ENCODE measurements at regions not wholly inside any gene's neighbourhood (a gene's known extent, or its start where the extent isn't known, plus 50 kb on each side); places are given as distances from the start of the nearest gene placed in this dataset.
"Not testable (repeated sequence)": the region's sequence is repeated elsewhere in the genome, so short reads cannot be mapped to it uniquely, and the experiment has no call there.

- DNase-seq (ENCODE audit: low spot score) (no peak), ATAC-seq (ENCODE audit: low FRiP score) (no peak)
- no peak for TF ChIP-seq CTCF (IDR thresholded peaks at IDR 0.05)
Observed at GRCh38 chr7:85286446-85286845, 99.6 kb upstream of the SEMA3D start.

- TF ChIP-seq CTCF (IDR thresholded peaks at IDR 0.05), result no peak
- DNase-seq (ENCODE audit: low spot score) (no peak), ATAC-seq (ENCODE audit: low FRiP score) (no peak)
Observed at GRCh38 chr7:85285527-85285926, 98.7 kb upstream of the SEMA3D start.

- TF ChIP-seq CTCF (IDR thresholded peaks at IDR 0.05), result no peak
- DNase-seq (ENCODE audit: low spot score), result no peak
- ATAC-seq (ENCODE audit: low FRiP score), result no peak
Observed at GRCh38 chr7:85275204-85275603, 88.3 kb upstream of the SEMA3D start.

- DNase-seq (ENCODE audit: low spot score), result no peak
- no peak for ATAC-seq (ENCODE audit: low FRiP score)
- TF ChIP-seq CTCF (IDR thresholded peaks at IDR 0.05), result no peak
Observed at GRCh38 chr7:85274454-85274853, 87.6 kb upstream of the SEMA3D start.

- DNase-seq (ENCODE audit: low spot score) (no peak), ATAC-seq (ENCODE audit: low FRiP score) (no peak)
- no peak for TF ChIP-seq CTCF (IDR thresholded peaks at IDR 0.05)
Observed at GRCh38 chr7:85262891-85263290, 76.0 kb upstream of the SEMA3D start.

GRCh38 chr7:85261336-85261735, 74.5 kb upstream of the SEMA3D start:
- TF ChIP-seq CTCF (IDR thresholded peaks at IDR 0.05), result no peak
- ATAC-seq (ENCODE audit: low FRiP score) (no peak), DNase-seq (ENCODE audit: low spot score) (no peak)

- ATAC-seq (ENCODE audit: low FRiP score); DNase-seq (ENCODE audit: low spot score): not testable (repeated sequence)
Observed at GRCh38 chr7:85249787-85250186, 62.9 kb upstream of the SEMA3D start.

- TF ChIP-seq CTCF (IDR thresholded peaks at IDR 0.05), result no peak
- ATAC-seq (ENCODE audit: low FRiP score), result no peak
- no peak for DNase-seq (ENCODE audit: low spot score)
Observed at GRCh38 chr7:85239109-85239508, 52.3 kb upstream of the SEMA3D start.
